Femur (tissue), 1 donor: ENCODE measurements at regions not wholly inside any gene's neighbourhood (a gene's known extent, or its start where the extent isn't known, plus 50 kb on each side); places are given as distances from the start of the nearest gene placed in this dataset.
"Not testable (repeated sequence)": the region's sequence is repeated elsewhere in the genome, so short reads cannot be mapped to it uniquely, and the experiment has no call there.

Experiments used
- DNase-seq: peaks from one replicate; pipeline ENCODE4 v3.0.0-alpha.2; 2017

- DNase-seq, result no peak
Observed at GRCh38 chr14:87043667-87044200, 949.2 kb downstream of the GALC start.

GRCh38 chr14:87042354-87042753, 950.6 kb downstream of the GALC start:
- no peak for DNase-seq

GRCh38 chr14:87041290-87042020, 951.5 kb downstream of the GALC start:
- DNase-seq, result no peak

GRCh38 chr14:87034680-87035079, 958.3 kb downstream of the GALC start:
- DNase-seq, result no peak

GRCh38 chr14:87030197-87030596, 962.8 kb downstream of the GALC start:
- DNase-seq, result no peak

GRCh38 chr14:87020106-87020505, 972.9 kb downstream of the GALC start:
- not testable (repeated sequence) for DNase-seq

- no peak for DNase-seq
Observed at GRCh38 chr14:87018294-87018693, 974.7 kb downstream of the GALC start.

- no peak for DNase-seq
Observed at GRCh38 chr14:87017335-87017734, 975.6 kb downstream of the GALC start.

GRCh38 chr14:87014856-87015255, 978.1 kb downstream of the GALC start:
- no peak for DNase-seq

GRCh38 chr14:87013583-87013982, 979.4 kb downstream of the GALC start:
- DNase-seq, result no peak

GRCh38 chr14:87008965-87009364, 984.0 kb downstream of the GALC start:
- DNase-seq, result no peak

GRCh38 chr14:87005280-87005679, 987.7 kb downstream of the GALC start:
- no peak for DNase-seq

- no peak for DNase-seq
Observed at GRCh38 chr14:87002776-87003175, 990.2 kb downstream of the GALC start.

- no peak for DNase-seq
Observed at GRCh38 chr14:87001333-87001732, 991.6 kb downstream of the GALC start.

- no peak for DNase-seq
Observed at GRCh38 chr14:87000081-87000480, 992.9 kb downstream of the GALC start.

GRCh38 chr14:86999036-86999435, 993.9 kb downstream of the GALC start:
- DNase-seq, result peak; percentile 17

GRCh38 chr14:86997271-86997670, 995.7 kb downstream of the GALC start:
- no peak for DNase-seq

- DNase-seq, result no peak
Observed at GRCh38 chr14:86990396-86990795, 1002.6 kb downstream of the GALC start.

GRCh38 chr14:86989285-86989684, 1003.7 kb downstream of the GALC start:
- no peak for DNase-seq

- DNase-seq, result no peak
Observed at GRCh38 chr14:86987966-86988365, 1005.0 kb downstream of the GALC start.

- DNase-seq, result no peak
Observed at GRCh38 chr14:86973177-86973576, 1019.8 kb downstream of the GALC start.

- DNase-seq, result no peak
Observed at GRCh38 chr14:86971292-86971691, 1021.7 kb downstream of the GALC start.

GRCh38 chr14:86961106-86961716, 1031.8 kb downstream of the GALC start:
- no peak for DNase-seq

- no peak for DNase-seq
Observed at GRCh38 chr14:86955771-86956354, 1037.1 kb downstream of the GALC start.
